Neural cell (in vitro differentiated cells): ENCODE measurements at regions not wholly inside any gene's neighbourhood (a gene's known extent, or its start where the extent isn't known, plus 50 kb on each side); places are given as distances from the start of the nearest gene placed in this dataset.

Experiments
- H2AFZ ChIP-seq: fragments of 200-600, 300-800 bp; sonication (generic), shearing (Covaris generic); 2 replicates; pipeline ENCODE4 v1.6.0; 2014; ENCODE audit warnings: low read depth, mild to moderate bottlenecking, antibody characterized with exemption, low read length, moderate library complexity
- H3F3A ChIP-seq: fragments of 200-600 bp; shearing (Covaris generic); 2 replicates; pipeline ENCODE4 v1.6.1; 2016; ENCODE audit warnings: mild to moderate bottlenecking, moderate library complexity, mixed read lengths, antibody characterized with exemption, low read length; ENCODE audit not compliant: insufficient read depth, poor library complexity, severe bottlenecking
- H3K27ac ChIP-seq: fragments of 200-600, 300-800 bp; sonication (generic), shearing (Covaris generic); 2 replicates; pipeline ENCODE4 v1.5.1; 2014; ENCODE audit warnings: mild to moderate bottlenecking, low read length, moderate library complexity
- H3K27me3 ChIP-seq: fragments of 300-800, 200-600 bp; sonication (generic), shearing (Covaris generic); 2 replicates; pipeline ENCODE4 v1.6.0; 2014; ENCODE audit warnings: mild to moderate bottlenecking, low read depth, low read length, moderate library complexity; ENCODE audit not compliant: insufficient read depth
- H3K36me3 ChIP-seq: fragments of 300-800, 200-600 bp; sonication (generic), shearing (Covaris generic); 2 replicates; pipeline ENCODE4 v1.5.1; 2014; ENCODE audit warnings: mild to moderate bottlenecking, antibody characterized with exemption, low read length, moderate library complexity; ENCODE audit not compliant: insufficient read depth
- H3K4me2 ChIP-seq: fragments of 300-800, 200-600 bp; sonication (generic), shearing (Covaris generic); 2 replicates; pipeline ENCODE4 v1.6.0; 2014; ENCODE audit warnings: mild to moderate bottlenecking, low read length
- H3K4me3 ChIP-seq: fragments of 300-800, 200-600 bp; sonication (generic), shearing (Covaris generic); 2 replicates; pipeline ENCODE4 v1.5.1; 2014; ENCODE audit warnings: mild to moderate bottlenecking, low read length, moderate library complexity
- H3K79me2 ChIP-seq: fragments of 200-600 bp; shearing (Covaris generic); replicated peaks from 2 replicates; pipeline ENCODE4 v1.6.0; 2014; ENCODE audit warnings: mild to moderate bottlenecking, low read length, moderate library complexity; ENCODE audit not compliant: insufficient read depth
- H3K9ac ChIP-seq: fragments of 300-800, 200-600 bp; sonication (generic), shearing (Covaris generic); 2 replicates; pipeline ENCODE4 v1.6.1; 2016; ENCODE audit warnings: mild to moderate bottlenecking, low read length, mixed read lengths
- H3K9me2 ChIP-seq: fragments of 200-600 bp; shearing (Covaris generic); 2 replicates; pipeline ENCODE4 v1.6.1; 2016; ENCODE audit warnings: mild to moderate bottlenecking, low read length, mixed read lengths; ENCODE audit not compliant: insufficient read depth
- H3K9me3 ChIP-seq: fragments of 200-600, 300-800 bp; sonication (generic), shearing (Covaris generic); 2 replicates; pipeline ENCODE4 v1.6.1; 2016; ENCODE audit warnings: mild to moderate bottlenecking, mixed run types, low read length, moderate library complexity, mixed read lengths
- H4K20me1 ChIP-seq: fragments of 200-600 bp; shearing (Covaris generic); 2 replicates; pipeline ENCODE4 v1.6.1; 2016; ENCODE audit warnings: mild to moderate bottlenecking, mixed run types; ENCODE audit not compliant: insufficient read depth
- EP300 ChIP-seq: fragments of 450-650 bp; conservative IDR thresholded peaks from 2 replicates; pipeline ENCODE4 v1.6.1; 2014; ENCODE audit warnings: antibody characterized with exemption, mild to moderate bottlenecking, moderate library complexity; ENCODE audit not compliant: poor library complexity, severe bottlenecking
- EZH2 ChIP-seq: fragments of 200-600, 300-800 bp; shearing (Covaris generic), sonication (generic); IDR thresholded peaks from 2 replicates; pipeline ENCODE4 v1.6.1; 2014; ENCODE audit warnings: antibody characterized with exemption, low read length, borderline replicate concordance, mild to moderate bottlenecking; ENCODE audit not compliant: insufficient read depth, poor library complexity, severe bottlenecking
- MXI1 ChIP-seq: fragments of 450-650 bp; conservative IDR thresholded peaks from 2 replicates; pipeline ENCODE4 v1.6.1; 2014; ENCODE audit warnings: antibody characterized with exemption, mild to moderate bottlenecking; ENCODE audit not compliant: poor library complexity, severe bottlenecking
- POLR2AphosphoS5 ChIP-seq: IDR thresholded peaks from 2 replicates; pipeline ENCODE4 v1.6.1; 2012
- RAD21 ChIP-seq: fragments of 450-650 bp; conservative IDR thresholded peaks from 2 replicates; pipeline ENCODE4 v1.6.1; 2014; ENCODE audit warnings: antibody characterized with exemption, mild to moderate bottlenecking, moderate library complexity
- SMC3 ChIP-seq: fragments of 450-650 bp; conservative IDR thresholded peaks from 2 replicates; pipeline ENCODE4 v1.6.1; 2014; ENCODE audit warnings: antibody characterized with exemption, mild to moderate bottlenecking, moderate library complexity; ENCODE audit not compliant: poor library complexity
- TAF1 ChIP-seq: IDR thresholded peaks from 2 replicates; pipeline ENCODE4 v1.6.1; 2012; ENCODE audit warnings: low read depth
- TF ChIP-seq, protein P1 (sequence below): fragments of 450-650 bp; IDR thresholded peaks from 2 replicates; pipeline ENCODE4 v1.5.1; 2014; ENCODE audit warnings: antibody characterized with exemption, mild to moderate bottlenecking, moderate library complexity; ENCODE audit not compliant: poor library complexity, severe bottlenecking
- TF ChIP-seq, protein P2 (sequence below): IDR thresholded peaks from 2 replicates; pipeline ENCODE4 v1.6.1; 2012; ENCODE audit warnings: borderline replicate concordance

- no peak overlapping the region for H3K4me3 ChIP-seq
Measured at GRCh38 chr3:182233957-182234356, 522.2 kb downstream of the SOX2 start.

DNA sequence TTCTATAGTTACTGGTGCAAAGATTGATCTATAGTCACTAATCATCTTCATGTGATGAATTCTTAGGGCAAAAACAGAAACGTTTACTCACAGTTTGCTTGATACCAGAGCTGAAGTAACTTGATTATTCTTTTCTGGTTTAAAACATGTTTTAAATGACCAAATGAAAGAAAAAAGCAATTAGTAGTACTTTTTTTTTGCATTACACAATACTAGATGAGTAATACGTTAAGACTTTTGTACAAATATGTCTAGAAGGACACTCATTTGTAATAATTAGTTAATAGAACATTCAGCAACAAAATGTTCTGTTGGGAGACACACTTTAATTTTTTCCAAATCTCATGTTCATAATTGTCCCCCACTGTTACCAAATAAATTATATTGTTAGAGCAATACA lies 523.2 kb downstream of the SOX2 start:
- Histone ChIP-seq H3K36me3 (no peaks in the 10 kb centered on the region), H3K4me2 (no peak overlapping the region), H4K20me1 (no peaks in the 10 kb centered on the region), H3K79me2 (no peaks in the 10 kb centered on the region), H3K4me3 (no peak overlapping the region), H3K27me3 (no peaks in the 10 kb centered on the region), H3K27ac (no peak overlapping the region), H3K9me2 (no peaks in the 10 kb centered on the region), H3F3A (no peaks in the 10 kb centered on the region), H3K9me3 (no peaks in the 10 kb centered on the region), H2AFZ (no peak overlapping the region), H3K9ac (no peak overlapping the region)
- TF ChIP-seq RAD21 (no peak), TAF1 (no peak), POLR2AphosphoS5 (no peak)

More at GRCh38 chr3:182233957-182234356, 522.2 kb downstream of the SOX2 start:
- Histone ChIP-seq H3K36me3 (no peaks in the 10 kb centered on the region), H3F3A (no peaks in the 10 kb centered on the region), H3K9me3 (no peaks in the 10 kb centered on the region), H3K9ac (no peak overlapping the region), H3K27me3 (no peaks in the 10 kb centered on the region), H3K79me2 (no peaks in the 10 kb centered on the region), H3K4me2 (no peak overlapping the region), H3K27ac (no peak overlapping the region), H3K9me2 (no peaks in the 10 kb centered on the region), H4K20me1 (no peaks in the 10 kb centered on the region), H2AFZ (no peak overlapping the region)
- TF ChIP-seq MXI1: no peak
- no peak for TF ChIP-seq EP300
- TF ChIP-seq TAF1: no peak
- no peak for TF ChIP-seq POLR2AphosphoS5
- no peak for TF ChIP-seq SMC3
- TF ChIP-seq, protein P1, sequence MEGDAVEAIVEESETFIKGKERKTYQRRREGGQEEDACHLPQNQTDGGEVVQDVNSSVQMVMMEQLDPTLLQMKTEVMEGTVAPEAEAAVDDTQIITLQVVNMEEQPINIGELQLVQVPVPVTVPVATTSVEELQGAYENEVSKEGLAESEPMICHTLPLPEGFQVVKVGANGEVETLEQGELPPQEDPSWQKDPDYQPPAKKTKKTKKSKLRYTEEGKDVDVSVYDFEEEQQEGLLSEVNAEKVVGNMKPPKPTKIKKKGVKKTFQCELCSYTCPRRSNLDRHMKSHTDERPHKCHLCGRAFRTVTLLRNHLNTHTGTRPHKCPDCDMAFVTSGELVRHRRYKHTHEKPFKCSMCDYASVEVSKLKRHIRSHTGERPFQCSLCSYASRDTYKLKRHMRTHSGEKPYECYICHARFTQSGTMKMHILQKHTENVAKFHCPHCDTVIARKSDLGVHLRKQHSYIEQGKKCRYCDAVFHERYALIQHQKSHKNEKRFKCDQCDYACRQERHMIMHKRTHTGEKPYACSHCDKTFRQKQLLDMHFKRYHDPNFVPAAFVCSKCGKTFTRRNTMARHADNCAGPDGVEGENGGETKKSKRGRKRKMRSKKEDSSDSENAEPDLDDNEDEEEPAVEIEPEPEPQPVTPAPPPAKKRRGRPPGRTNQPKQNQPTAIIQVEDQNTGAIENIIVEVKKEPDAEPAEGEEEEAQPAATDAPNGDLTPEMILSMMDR: no peak
- no peak for TF ChIP-seq RAD21

DNA sequence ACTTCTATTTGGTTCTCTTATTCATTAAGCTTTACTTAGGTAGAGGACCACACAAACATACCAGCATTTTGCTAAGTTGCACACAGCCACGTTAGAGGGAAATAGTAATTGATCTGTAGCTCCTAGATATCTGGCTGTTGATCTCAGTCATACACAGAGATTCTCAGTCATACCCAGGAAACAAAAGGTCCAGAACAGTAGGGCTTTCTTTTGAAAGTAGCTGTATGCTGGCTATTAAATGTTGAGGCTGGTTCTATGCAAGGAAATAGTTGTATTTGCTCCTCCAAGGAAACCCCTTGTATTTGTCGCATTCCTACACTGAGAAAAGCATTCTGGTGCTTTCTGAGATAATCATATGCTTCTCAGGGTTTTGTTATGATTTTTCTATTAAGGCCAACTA lies 523.8 kb downstream of the SOX2 start:
- Histone ChIP-seq H4K20me1 (no peaks in the 10 kb centered on the region), H3F3A (no peaks in the 10 kb centered on the region), H3K9me3 (no peaks in the 10 kb centered on the region), H3K9ac (no peak overlapping the region), H3K79me2 (no peaks in the 10 kb centered on the region), H3K9me2 (no peaks in the 10 kb centered on the region), H3K27me3 (no peaks in the 10 kb centered on the region), H2AFZ (no peak overlapping the region), H3K4me2 (no peak overlapping the region), H3K36me3 (no peaks in the 10 kb centered on the region), H3K4me3 (no peak overlapping the region), H3K27ac (no peak overlapping the region)
- TF ChIP-seq EP300 (no peak), RAD21 (no peak), POLR2AphosphoS5 (no peak), MXI1 (no peak), EZH2 (no peak), TAF1 (no peak), SMC3 (no peak)
- TF ChIP-seq, protein P1: no peak
- TF ChIP-seq, protein P2, sequence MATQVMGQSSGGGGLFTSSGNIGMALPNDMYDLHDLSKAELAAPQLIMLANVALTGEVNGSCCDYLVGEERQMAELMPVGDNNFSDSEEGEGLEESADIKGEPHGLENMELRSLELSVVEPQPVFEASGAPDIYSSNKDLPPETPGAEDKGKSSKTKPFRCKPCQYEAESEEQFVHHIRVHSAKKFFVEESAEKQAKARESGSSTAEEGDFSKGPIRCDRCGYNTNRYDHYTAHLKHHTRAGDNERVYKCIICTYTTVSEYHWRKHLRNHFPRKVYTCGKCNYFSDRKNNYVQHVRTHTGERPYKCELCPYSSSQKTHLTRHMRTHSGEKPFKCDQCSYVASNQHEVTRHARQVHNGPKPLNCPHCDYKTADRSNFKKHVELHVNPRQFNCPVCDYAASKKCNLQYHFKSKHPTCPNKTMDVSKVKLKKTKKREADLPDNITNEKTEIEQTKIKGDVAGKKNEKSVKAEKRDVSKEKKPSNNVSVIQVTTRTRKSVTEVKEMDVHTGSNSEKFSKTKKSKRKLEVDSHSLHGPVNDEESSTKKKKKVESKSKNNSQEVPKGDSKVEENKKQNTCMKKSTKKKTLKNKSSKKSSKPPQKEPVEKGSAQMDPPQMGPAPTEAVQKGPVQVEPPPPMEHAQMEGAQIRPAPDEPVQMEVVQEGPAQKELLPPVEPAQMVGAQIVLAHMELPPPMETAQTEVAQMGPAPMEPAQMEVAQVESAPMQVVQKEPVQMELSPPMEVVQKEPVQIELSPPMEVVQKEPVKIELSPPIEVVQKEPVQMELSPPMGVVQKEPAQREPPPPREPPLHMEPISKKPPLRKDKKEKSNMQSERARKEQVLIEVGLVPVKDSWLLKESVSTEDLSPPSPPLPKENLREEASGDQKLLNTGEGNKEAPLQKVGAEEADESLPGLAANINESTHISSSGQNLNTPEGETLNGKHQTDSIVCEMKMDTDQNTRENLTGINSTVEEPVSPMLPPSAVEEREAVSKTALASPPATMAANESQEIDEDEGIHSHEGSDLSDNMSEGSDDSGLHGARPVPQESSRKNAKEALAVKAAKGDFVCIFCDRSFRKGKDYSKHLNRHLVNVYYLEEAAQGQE: no peak
